Activated CD8-positive, alpha-beta memory T cell treated with anti-CD3 and anti-CD28 coated beads, Interleukin-2, amount 10 ng/mL, durations not matched to agents 7 days and 5 days (primary cell): ENCODE measurements at regions not wholly inside any gene's neighbourhood (a gene's known extent, or its start where the extent isn't known, plus 50 kb on each side); places are given as distances from the start of the nearest gene placed in this dataset.

Experiments used
- ATAC-seq: fragments of 150-1000 bp; cut with Tn5 transposase; one replicate; pipeline ENCODE4 v1.10.0; 2021; ENCODE audit warnings: moderate library complexity
- CTCF ChIA-PET: fragments of 350-600 bp; sonication (Branson Sonifier 250); formaldehyde crosslinking; loops from one replicate; lab custom pipeline; 2021; ENCODE audit warnings: antibody characterized with exemption; lab: Charles Lee
- DNase-seq: peaks from one replicate; pipeline ENCODE4 v3.0.0-alpha.2; 2020
- H3K27ac Mint-ChIP-seq: one replicate; pipeline ENCODE4 v1.8.0; 2021; ENCODE audit warnings: mild to moderate bottlenecking, mixed read lengths
- H3K27me3 Mint-ChIP-seq: one replicate; pipeline ENCODE4 v1.8.0; 2021; ENCODE audit warnings: mixed read lengths
- H3K36me3 Mint-ChIP-seq: one replicate; pipeline ENCODE4 v1.8.0; 2021; ENCODE audit warnings: mild to moderate bottlenecking, mixed read lengths
- H3K4me1 Mint-ChIP-seq: one replicate; pipeline ENCODE4 v1.8.0; 2021; ENCODE audit warnings: mixed read lengths
- H3K4me3 Mint-ChIP-seq: one replicate; pipeline ENCODE4 v1.8.0; 2021; ENCODE audit warnings: mild to moderate bottlenecking, moderate library complexity, mixed read lengths
- H3K9me3 Mint-ChIP-seq: one replicate; pipeline ENCODE4 v1.8.0; 2022; ENCODE audit warnings: low read depth, mixed read lengths

GRCh38 chr7:131164025-131164925 is 163.4 kb upstream of the MKLN1 start:
- no peak overlapping the region for H3K4me3 Mint-ChIP-seq
- H3K4me1 Mint-ChIP-seq: no peaks in the 10 kb centered on the region
- no peaks in the 10 kb centered on the region for H3K27me3 Mint-ChIP-seq
- no peaks in the 10 kb centered on the region for H3K9me3 Mint-ChIP-seq
- CTCF ChIA-PET: interaction anchor here (1.1 kb wide), 1 partner anchor 12 kb away, joined by 3 read pairs; no protein-coding TSS in a partner anchor
- no peak for DNase-seq
- no peak for ATAC-seq
- H3K27ac Mint-ChIP-seq: no peak overlapping the region
- H3K36me3 Mint-ChIP-seq: peaks cover 2% of the 10 kb centered on the region

DNA sequence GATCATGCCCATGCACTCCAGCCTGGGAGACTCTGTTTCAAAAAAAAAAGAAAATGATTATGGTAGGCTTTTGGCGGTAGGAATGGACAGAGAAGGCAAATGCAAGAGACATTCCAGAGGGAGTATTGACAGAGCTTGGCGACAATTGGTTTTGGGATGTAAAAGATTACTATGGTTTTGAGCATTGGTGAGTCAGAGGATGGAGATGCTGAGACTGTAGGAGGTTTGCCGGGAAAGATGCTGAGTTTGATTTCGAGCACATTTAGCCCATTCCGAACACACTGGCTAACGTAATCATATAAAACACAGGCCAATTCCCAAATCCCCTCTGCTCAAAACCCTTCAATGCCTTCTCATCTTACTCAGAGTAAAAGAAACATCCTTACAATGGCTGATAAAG is 161.6 kb upstream of the MKLN1 start:
- CTCF ChIA-PET: no interaction called here
- no peak for ATAC-seq
- Mint-ChIP-seq H3K4me3 (no peak overlapping the region), H3K27me3 (peaks cover 8% of the 10 kb centered on the region), H3K36me3 (peaks cover 2% of the 10 kb centered on the region), H3K9me3 (no peaks in the 10 kb centered on the region), H3K4me1 (no peaks in the 10 kb centered on the region), H3K27ac (no peak overlapping the region)
- no peak for DNase-seq

DNA sequence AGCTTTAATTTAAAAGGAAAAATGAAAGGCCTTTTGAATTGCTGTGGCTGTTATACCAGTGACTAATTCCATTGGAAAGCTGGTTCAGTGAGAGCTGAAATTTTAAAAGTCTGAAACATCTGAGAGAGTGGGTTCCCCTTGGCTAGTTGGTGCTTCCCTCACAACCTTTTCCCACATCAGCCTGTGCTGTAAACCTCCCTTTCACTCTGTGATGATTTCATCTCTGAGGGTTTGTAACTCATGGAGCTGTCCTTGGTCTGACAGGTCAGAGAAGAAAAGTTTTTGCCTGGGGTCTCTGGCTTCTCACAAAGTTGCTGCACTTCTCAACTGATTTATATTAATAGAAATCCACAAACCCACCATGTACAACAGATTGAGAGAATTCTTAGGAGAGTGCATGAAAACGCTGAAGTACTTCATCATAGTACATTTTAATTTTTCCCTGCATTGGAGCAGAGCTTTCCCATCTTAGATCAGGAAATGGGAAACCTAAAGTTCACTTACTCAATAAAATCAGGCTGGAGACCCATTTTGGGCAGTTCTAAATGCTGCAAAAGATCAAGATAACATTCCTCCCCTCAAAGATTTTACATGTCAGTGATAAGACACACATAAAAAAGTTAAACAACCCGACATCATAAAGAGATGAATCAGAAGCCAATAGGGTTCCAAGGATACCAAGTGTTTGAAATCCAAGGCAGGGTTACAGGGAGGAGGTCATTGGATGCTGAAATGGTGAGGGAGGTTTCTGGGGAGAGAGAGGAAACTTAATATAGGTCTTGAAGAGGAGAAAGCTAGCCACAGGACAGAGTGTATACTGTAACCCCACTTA is 157.0 kb upstream of the MKLN1 start:
- Mint-ChIP-seq H3K27ac (no peak overlapping the region), H3K9me3 (no peaks in the 10 kb centered on the region), H3K27me3 (peaks cover 12% of the 10 kb centered on the region), H3K4me3 (no peak overlapping the region), H3K36me3 (peaks cover 1% of the 10 kb centered on the region), H3K4me1 (no peaks in the 10 kb centered on the region)
- DNase-seq: no peak
- CTCF ChIA-PET: no interaction called here
- no peak for ATAC-seq

GRCh38 chr7:131173145-131173890 is 154.4 kb upstream of the MKLN1 start:
- DNase-seq (no peak), ATAC-seq (no peak)
- Mint-ChIP-seq H3K4me1 (no peaks in the 10 kb centered on the region), H3K9me3 (no peaks in the 10 kb centered on the region), H3K27ac (no peak overlapping the region), H3K27me3 (peaks cover 12% of the 10 kb centered on the region), H3K4me3 (no peak overlapping the region), H3K36me3 (peaks cover 1% of the 10 kb centered on the region)
- CTCF ChIA-PET: interaction anchor here (0.7 kb wide), 1 partner anchor 268 kb away, joined by 4 read pairs; no protein-coding TSS in a partner anchor

DNA sequence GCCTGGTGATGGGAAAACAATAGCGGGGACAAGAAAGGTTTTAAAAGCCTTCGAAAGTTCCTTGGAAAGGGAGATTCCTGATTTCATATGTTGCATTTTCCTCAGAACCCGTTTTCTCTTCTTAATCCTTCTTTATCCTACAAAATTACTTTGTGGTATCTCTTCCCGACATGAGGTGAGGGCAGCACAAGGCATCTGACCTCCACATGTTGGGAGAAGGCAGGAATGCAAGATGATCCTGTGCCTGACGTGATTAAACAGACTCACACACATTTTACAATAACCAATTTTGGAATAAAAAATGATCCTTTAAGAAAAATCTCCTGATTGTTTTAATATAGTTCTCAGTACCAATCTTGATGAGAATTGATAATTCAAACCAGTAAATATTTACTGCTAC is 153.3 kb upstream of the MKLN1 start:
- Mint-ChIP-seq H3K27me3 (peaks cover 12% of the 10 kb centered on the region), H3K4me1 (no peaks in the 10 kb centered on the region), H3K4me3 (no peak overlapping the region), H3K27ac (no peak overlapping the region), H3K9me3 (no peaks in the 10 kb centered on the region), H3K36me3 (peaks cover 1% of the 10 kb centered on the region)
- DNase-seq (no peak), ATAC-seq (no peak)
- CTCF ChIA-PET: no interaction called here

DNA sequence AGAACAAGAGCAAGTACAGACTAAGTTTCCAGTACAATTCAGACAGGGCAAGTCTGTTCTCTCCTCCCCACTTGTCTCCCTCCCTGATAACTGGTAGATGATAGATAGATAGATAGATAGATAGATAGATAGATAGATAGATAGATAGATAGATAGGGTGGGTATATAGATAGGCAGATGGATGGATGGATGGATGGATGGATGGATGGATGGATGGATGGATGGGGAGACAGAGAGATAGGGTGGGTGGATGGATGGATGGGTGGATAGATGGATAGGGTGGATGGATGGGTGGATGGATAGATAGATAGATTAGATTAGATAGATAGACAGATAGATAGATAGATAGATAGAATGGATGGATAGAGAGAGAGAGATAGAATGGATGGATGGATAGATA is 152.8 kb upstream of the MKLN1 start:
- H3K36me3 Mint-ChIP-seq: peaks cover 1% of the 10 kb centered on the region
- CTCF ChIA-PET: no interaction called here
- no peaks in the 10 kb centered on the region for H3K4me1 Mint-ChIP-seq
- no peak for ATAC-seq
- DNase-seq: no peak
- no peak overlapping the region for H3K4me3 Mint-ChIP-seq
- H3K27ac Mint-ChIP-seq: no peak overlapping the region
- H3K9me3 Mint-ChIP-seq: no peaks in the 10 kb centered on the region
- H3K27me3 Mint-ChIP-seq: peaks cover 10% of the 10 kb centered on the region

DNA sequence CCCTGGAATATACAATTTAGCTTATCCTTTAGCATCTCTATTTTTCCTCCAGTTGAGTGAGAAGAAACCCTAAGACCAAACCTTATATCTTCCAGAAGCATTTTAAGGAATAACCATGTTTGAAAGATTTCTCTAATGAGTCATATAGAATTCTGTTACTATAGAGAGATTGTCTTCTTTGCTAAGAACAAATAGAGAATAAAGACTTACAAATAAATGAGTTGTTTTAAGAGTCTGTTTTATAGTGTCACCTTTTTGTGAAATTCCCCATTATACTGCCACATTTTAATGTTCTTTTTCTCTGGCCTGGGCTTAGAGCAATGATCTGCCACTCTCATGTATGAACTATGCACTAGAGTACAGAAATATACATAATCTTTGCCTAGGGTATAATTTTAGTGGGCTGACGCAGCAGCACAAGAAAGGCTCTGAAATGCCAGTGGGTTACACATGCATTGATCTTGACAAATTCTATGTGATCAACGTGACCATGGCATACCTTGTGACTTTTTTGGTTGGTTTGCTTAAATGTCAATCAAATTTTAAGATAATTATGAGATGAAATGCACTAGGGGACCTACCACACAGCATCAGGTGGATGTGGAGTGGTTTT is 145.1 kb upstream of the MKLN1 start:
- peaks cover 34% of the 10 kb centered on the region for H3K4me1 Mint-ChIP-seq
- peak overlapping the region; percentile 56 for H3K27ac Mint-ChIP-seq
- DNase-seq (no peak), ATAC-seq (no peak)
- H3K4me3 Mint-ChIP-seq: no peak overlapping the region
- peaks cover 3% of the 10 kb centered on the region for H3K9me3 Mint-ChIP-seq
- CTCF ChIA-PET: no interaction called here
- H3K36me3 Mint-ChIP-seq: peaks cover 5% of the 10 kb centered on the region
- H3K27me3 Mint-ChIP-seq: no peaks in the 10 kb centered on the region

DNA sequence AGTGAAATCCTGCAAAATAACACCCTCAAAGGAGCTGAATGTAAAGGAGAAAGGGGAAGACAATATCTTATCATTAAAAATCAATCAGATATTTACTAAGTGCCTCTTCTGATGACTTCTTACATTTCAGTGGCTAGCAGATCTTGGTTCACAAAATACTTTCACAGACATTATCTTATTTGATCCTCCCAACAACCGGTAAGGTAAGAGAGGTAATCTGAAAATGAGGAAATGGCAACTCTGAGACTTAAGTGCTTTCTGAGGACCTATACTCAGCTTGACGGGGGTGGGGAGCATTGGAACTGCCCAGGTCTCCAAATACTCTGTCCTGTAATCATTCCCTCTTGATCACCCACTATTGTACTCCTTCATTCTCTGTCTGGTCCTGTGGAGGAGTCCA is 144.6 kb upstream of the MKLN1 start:
- peaks cover 5% of the 10 kb centered on the region for H3K36me3 Mint-ChIP-seq
- peak overlapping the region; percentile 56 for H3K27ac Mint-ChIP-seq
- peaks cover 3% of the 10 kb centered on the region for H3K9me3 Mint-ChIP-seq
- no peak overlapping the region for H3K4me3 Mint-ChIP-seq
- H3K4me1 Mint-ChIP-seq: peaks cover 40% of the 10 kb centered on the region
- H3K27me3 Mint-ChIP-seq: no peaks in the 10 kb centered on the region
- no peak for ATAC-seq
- CTCF ChIA-PET: no interaction called here
- no peak for DNase-seq

- Mint-ChIP-seq H3K9me3 (peaks cover 3% of the 10 kb centered on the region), H3K36me3 (peaks cover 5% of the 10 kb centered on the region), H3K27me3 (no peaks in the 10 kb centered on the region), H3K27ac (peak overlapping the region; percentile 87), H3K4me1 (peaks cover 45% of the 10 kb centered on the region), H3K4me3 (no peak overlapping the region)
- DNase-seq (peak; percentile 74), ATAC-seq (peak; percentile 44)
- CTCF ChIA-PET: no interaction called here
Observed at GRCh38 chr7:131183611-131184119, 144.0 kb upstream of the MKLN1 start.

DNA sequence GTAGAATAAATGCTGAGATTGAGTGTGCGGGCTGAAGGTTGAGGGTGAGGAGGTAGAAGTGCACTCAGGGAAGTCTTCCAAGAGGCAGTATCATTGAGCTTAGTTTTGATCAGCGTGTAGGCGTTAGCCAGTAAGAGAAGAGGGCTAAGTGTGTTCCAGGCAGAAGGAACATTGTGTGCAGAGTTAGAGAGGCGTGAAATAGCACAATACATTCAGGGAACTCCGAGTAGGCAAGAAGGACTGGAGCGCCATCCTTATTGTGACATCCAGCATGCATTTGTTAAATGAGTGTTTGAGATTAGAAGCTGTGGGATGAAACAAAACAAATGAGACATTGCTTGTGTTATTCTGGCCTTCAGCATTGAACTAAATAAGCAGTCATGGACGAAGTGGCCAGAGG is 140.9 kb upstream of the MKLN1 start:
- Mint-ChIP-seq H3K36me3 (peaks cover 6% of the 10 kb centered on the region), H3K9me3 (peaks cover 3% of the 10 kb centered on the region), H3K27me3 (no peaks in the 10 kb centered on the region), H3K4me3 (no peak overlapping the region), H3K27ac (peak overlapping the region; percentile 59), H3K4me1 (peaks cover 65% of the 10 kb centered on the region)
- CTCF ChIA-PET: interaction anchor here (1.3 kb wide), 1 partner anchor 77 kb away, joined by 3 read pairs; no protein-coding TSS in a partner anchor
- DNase-seq (no peak), ATAC-seq (no peak)

- Mint-ChIP-seq H3K4me3 (peak overlapping the region; percentile 13), H3K4me1 (peaks cover 56% of the 10 kb centered on the region), H3K27me3 (no peaks in the 10 kb centered on the region), H3K9me3 (no peaks in the 10 kb centered on the region), H3K36me3 (peaks cover 5% of the 10 kb centered on the region), H3K27ac (peak overlapping the region; percentile 92)
- peak; percentile 76 for DNase-seq
- peak; percentile 89 for ATAC-seq
- CTCF ChIA-PET: interaction anchor here (0.7 to 2.4 kb wide), 9 partner anchors 33 to 313 kb away, joined by 3 to 13 read pairs (median 3); no protein-coding TSS in a partner anchor
Observed at GRCh38 chr7:131188367-131189339, 139.0 kb upstream of the MKLN1 start.
